Pancreas (tissue), 10 donors: ENCODE measurements at regions not wholly inside any gene's neighbourhood (a gene's known extent, or its start where the extent isn't known, plus 50 kb on each side); places are given as distances from the start of the nearest gene placed in this dataset.

ENCODE experiments used
- ATAC-seq, 4 donors: fragments of 200-7000 bp; cut with Tn5 transposase; one replicate each; pipeline versions ENCODE4 v1.8.0 to v1.9.1; 2020; ENCODE audit warnings: mild to moderate bottlenecking in 4 of 4, moderate library complexity in 4 of 4
- DNase-seq, 6 donors: peaks; one replicate each; pipeline ENCODE4 v3.0.0-alpha.2; 2020
- FAIRE-seq: peaks from 2 replicates; lab custom pipeline; 2012; peaks lifted over from hg19 to GRCh38; lab: Jason Lieb, UNC
- H3K27ac ChIP-seq, 4 donors: fragments of 200-600 bp; sonication (generic); 1 replicate in 3 of 4; 2 replicates in 1 of 4; pipeline versions ENCODE4 v1.5.0 to v1.8.0; 2020
- H3K27me3 ChIP-seq, 4 donors: fragments of 200-600 bp; one replicate each; pipeline ENCODE4 v1.8.0; 2021
- H3K36me3 ChIP-seq, 3 donors: fragments of 200-600 bp; sonication (generic) in 1 of 3; one replicate each; pipeline versions ENCODE4 v1.5.0 to v1.8.0; 2020 to 2021
- H3K4me1 ChIP-seq, 3 donors: fragments of 200-600 bp; one replicate each; pipeline ENCODE4 v1.8.0; 2021
- H3K4me3 ChIP-seq, 4 donors: fragments of 200-600 bp; sonication (generic) in 2 of 4; one replicate each; pipeline versions ENCODE4 v1.5.0 to v1.8.0; 2020 to 2021
- H3K9me3 ChIP-seq, 4 donors: fragments of 200-600 bp; one replicate each; pipeline ENCODE4 v1.8.0; 2021
- CTCF ChIP-seq, 4 donors: fragments of 200-600 bp; sonication (generic) in 3 of 4; IDR thresholded peaks; one replicate each; pipeline versions ENCODE4 v1.5.0 to v1.8.0; 2021; ENCODE audit warnings: antibody characterized with exemption in 4 of 4
- WGBS, 2 donors: extraction: QIAGEN DNeasy Blood & Tissue Kit; methylation state at CpG; one replicate each; pipeline ENCODE4 v1.1.7; 2013; 5-methylcytosine and 5-hydroxymethylcytosine counted together
- intact Hi-C, 3 donors: fragments of 100-400 bp; cut with DNase I; formaldehyde crosslinking; loops; one replicate each; pipeline versions ENCODE4 v1.11.1 to v1.14.2; 2022
- donor health status: healthy with polysubstance abuse.
- donor health status: DM: no; HTN: no; CAD: no; lungs with moderate emphysema.
- donor health status: DM: no; HTN: no; CAD: no.
- donor health status: control.
- donor health status: control.
- donor health status: Bipolar disorder and iron deficiency.
- donor health status: DM: yes; HTN: yes; CAD: no.
- donor health status: DM: no; HTN: no; CAD: no.
- donor health status: DM: no; HTN: no; CAD: no.
- donor health status: DM: yes; HTN: yes; CAD: no.

- Histone ChIP-seq H3K27me3 (no peaks in the 10 kb centered on the region), H3K36me3 (no peaks in the 10 kb centered on the region), H3K9me3 (no peaks in the 10 kb centered on the region), H3K4me1 (no peaks in the 10 kb centered on the region), H3K27ac (no peak overlapping the region), H3K4me3 (no peak overlapping the region)
- intact Hi-C loops: no loop called here
- DNase-seq (no peak), FAIRE-seq (no peak), ATAC-seq (no peak)
- WGBS, 2 donors: 73 to 81% methylated on average over 1 of the region's 1 CpG
- TF ChIP-seq CTCF (IDR thresholded peaks at IDR 0.05): no peak
Measured at GRCh38 chr3:88596451-88596850, 446.7 kb downstream of the C3orf38 start.

- intact Hi-C loops: no loop called here
- Histone ChIP-seq H3K4me3 (no peak overlapping the region), H3K27me3 (no peaks in the 10 kb centered on the region), H3K4me1 (peaks cover 0 to 3% (median 0%) of the 10 kb centered on the region in 3 donors), H3K36me3 (no peaks in the 10 kb centered on the region), H3K9me3 (no peaks in the 10 kb centered on the region), H3K27ac (no peak overlapping the region)
- FAIRE-seq: no peak
- ATAC-seq: no peak
- no peak for TF ChIP-seq CTCF (IDR thresholded peaks at IDR 0.05)
- 90 to 92% methylated on average over 5 of the region's 5 CpGs for WGBS, 2 donors
- DNase-seq: no peak
Measured at GRCh38 chr3:88610820-88611219, 461.1 kb downstream of the C3orf38 start.

- TF ChIP-seq CTCF (IDR thresholded peaks at IDR 0.05): no peak
- no peak for DNase-seq
- Histone ChIP-seq H3K4me1 (peaks cover 0 to 3% (median 0%) of the 10 kb centered on the region in 3 donors), H3K9me3 (no peaks in the 10 kb centered on the region), H3K27me3 (no peaks in the 10 kb centered on the region), H3K4me3 (no peak overlapping the region), H3K27ac (no peak overlapping the region), H3K36me3 (no peaks in the 10 kb centered on the region)
- 6 to 8% methylated on average over 2 of the region's 2 CpGs for WGBS, 2 donors
- intact Hi-C loops: no loop called here
- ATAC-seq: no peak
- FAIRE-seq: no peak
Measured at GRCh38 chr3:88611826-88612326, 462.1 kb downstream of the C3orf38 start.

GRCh38 chr3:88616413-88616812 lies 466.7 kb downstream of the C3orf38 start:
- ATAC-seq (no peak), DNase-seq (no peak), FAIRE-seq (no peak)
- TF ChIP-seq CTCF (IDR thresholded peaks at IDR 0.05): no peak
- WGBS, 2 donors: 18 to 26% methylated on average over 1 of the region's 1 CpG
- H3K4me3 ChIP-seq: no peak overlapping the region
- no peaks in the 10 kb centered on the region for H3K27me3 ChIP-seq
- no peak overlapping the region for H3K27ac ChIP-seq
- H3K4me1 ChIP-seq: peaks cover 0 to 3% (median 0%) of the 10 kb centered on the region in 3 donors
- H3K36me3 ChIP-seq: no peaks in the 10 kb centered on the region
- intact Hi-C loops: no loop called here
- no peaks in the 10 kb centered on the region for H3K9me3 ChIP-seq

- FAIRE-seq (no peak), ATAC-seq (no peak), DNase-seq (no peak)
- no peak for TF ChIP-seq CTCF (IDR thresholded peaks at IDR 0.05)
- Histone ChIP-seq H3K27me3 (no peaks in the 10 kb centered on the region), H3K9me3 (no peaks in the 10 kb centered on the region), H3K4me1 (no peaks in the 10 kb centered on the region), H3K4me3 (no peak overlapping the region), H3K27ac (no peak overlapping the region), H3K36me3 (no peaks in the 10 kb centered on the region)
- intact Hi-C loops: no loop called here
- 86 to 88% methylated on average over 1 of the region's 1 CpG for WGBS, 2 donors
Measured at GRCh38 chr3:88617283-88617682, 467.5 kb downstream of the C3orf38 start.
